ENCODE measurements at regions not wholly inside any gene's neighbourhood (a gene's known extent, or its start where the extent isn't known, plus 50 kb on each side); places are given as distances from the start of the nearest gene placed in this dataset.

DNA sequence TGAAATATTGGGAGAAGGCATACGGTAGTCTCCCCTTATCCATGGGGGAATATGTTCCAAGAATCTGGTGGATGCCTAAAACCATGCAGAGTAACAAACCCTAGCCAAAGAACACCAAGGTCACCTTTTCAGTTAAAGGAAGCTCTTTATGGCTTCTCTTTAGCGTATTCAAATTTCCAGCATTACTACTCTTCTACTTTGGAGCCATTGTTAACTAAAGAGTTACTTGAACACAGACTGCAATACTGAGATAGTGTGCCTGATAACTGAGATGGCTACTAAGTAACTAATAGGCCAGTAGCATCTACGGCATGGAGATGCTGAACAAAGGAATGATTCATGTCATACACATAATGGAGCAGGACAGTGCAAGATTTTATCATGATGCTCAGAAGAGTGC lies 84.5 kb upstream of the SPEF2 start:
- Histone ChIP-seq H3K23me2 (ENCODE audit: low read depth, low read length) (no peaks in the 10 kb centered on the region), H2BK5ac (ENCODE audit: low read depth, low read length) (no peak overlapping the region), H3K56ac (replicated peaks; ENCODE audit: insufficient read length, low read depth, low read length) (no peak overlapping the region), H4K91ac (replicated peaks; ENCODE audit: insufficient read length, low read length) (no peak overlapping the region), H2BK120ac (replicated peaks; ENCODE audit: low read depth, low read length) (no peak overlapping the region), H3K14ac (ENCODE audit: insufficient read length) (no peak overlapping the region), H2BK12ac (ENCODE audit: low read depth, low read length) (no peak overlapping the region), H3K36me3 (ENCODE audit: control insufficient read depth in 2 of 4, insufficient read depth in 4 of 4, low read length in 3 of 4) (no peaks in the 10 kb centered on the region), H3K23ac (ENCODE audit: insufficient read length) (no peak overlapping the region), H3K79me1 (ENCODE audit: low read depth, low read length) (no peaks in the 10 kb centered on the region), H2AK5ac (ENCODE audit: low read depth, low read length) (no peak overlapping the region), H3K18ac (ENCODE audit: extremely low read depth, low read length) (no peak overlapping the region), H4K8ac (ENCODE audit: extremely low read depth, insufficient read depth, low read length) (no peak overlapping the region), H2BK15ac (ENCODE audit: low read length) (no peak overlapping the region), H4K5ac (ENCODE audit: insufficient read length, low read depth, low read length) (no peak overlapping the region), H2BK20ac (ENCODE audit: low read length) (no peak overlapping the region), H3K9me3 (ENCODE audit: insufficient read depth in 2 of 2, low read depth in 1 of 2, low read length in 1 of 2) (peaks cover 0 to 4% of the 10 kb centered on the region in 2 experiments; a peak in 1 of 4 replicates), H3K4me3 (ENCODE audit: extremely low read depth in 1 of 4, insufficient read depth in 2 of 4, low read depth in 3 of 4, low read length in 4 of 4) (no peak overlapping the region), H3K27me3 (replicated peaks in 1 of 4; ENCODE audit: control insufficient read depth in 3 of 4, extremely low read depth in 1 of 4, insufficient read depth in 3 of 4, low read length in 3 of 4) (no peaks in the 10 kb centered on the region), H3K27ac (ENCODE audit: low read depth, low read length) (no peak overlapping the region), H2AFZ (ENCODE audit: low read length) (no peak overlapping the region), H4K20me1 (replicated peaks in 1 of 2; ENCODE audit: control insufficient read depth in 1 of 2, insufficient read depth in 2 of 2, low read length in 2 of 2) (no peaks in the 10 kb centered on the region), H3K79me2 (ENCODE audit: control insufficient read depth in 1 of 2, insufficient read depth in 2 of 2, low read length in 2 of 2) (no peaks in the 10 kb centered on the region), H3K9ac (replicated peaks in 1 of 4; ENCODE audit: extremely low read depth in 1 of 4, low read depth in 3 of 4, low read length in 3 of 4) (no peak overlapping the region), H3K4me2 (ENCODE audit: insufficient read depth in 1 of 2, low read depth in 2 of 2, low read length in 2 of 2) (no peak overlapping the region), H3K4ac (replicated peaks; ENCODE audit: insufficient read length, low read depth, low read length) (no peak overlapping the region), H3K4me1 (replicated peaks in 1 of 4; ENCODE audit: control insufficient read depth in 3 of 4, insufficient read depth in 4 of 4, low read length in 3 of 4) (no peaks in the 10 kb centered on the region)
- no peak for FAIRE-seq
- 93% methylated on average over 3 of the region's 3 CpGs; no CpG with 5 or more reads in 1 of the 2 experiments for WGBS, 2 experiments (ENCODE audit: extremely low coverage in 1 of 2, insufficient coverage in 1 of 2, insufficient read length in 1 of 2, insufficient replicate concordance in 2 of 2, low coverage in 1 of 2, low lambda C conversion rate in 2 of 2, missing lambda C conversion rate in 1 of 2)
- ChIA-PET CTCF (ENCODE audit: partially characterized antibody) (no interaction called here), POLR2A (ENCODE audit: partially characterized antibody) (no interaction called here)
- no peak for DNase-seq (ENCODE audit: low read depth in 1 of 2, low spot score in 2 of 2)
- TF ChIP-seq SAP30 (IDR thresholded peaks at IDR 0.05; ENCODE audit: insufficient read depth, insufficient replicate concordance, low read length) (no peak), CBX8 (IDR thresholded peaks at IDR 0.05; ENCODE audit: borderline replicate concordance, low read depth, low read length) (no peak), KDM5A (IDR thresholded peaks at IDR 0.05; ENCODE audit: low read length) (no peak), BCL11A (IDR thresholded peaks at IDR 0.05; ENCODE audit: low read depth in 2 of 2, low read length in 2 of 2) (no peak), TBP (IDR thresholded peaks at IDR 0.05; ENCODE audit: low read depth, low read length) (no peak), PHF8 (conservative IDR thresholded peaks at IDR 0.05; ENCODE audit: low read depth, low read length) (no peak), CBX5 (IDR thresholded peaks at IDR 0.05; ENCODE audit: low read depth, low read length) (no peak), RFX5 (IDR thresholded peaks at IDR 0.05; ENCODE audit: borderline replicate concordance, low read depth, low read length) (no peak), CTBP2 (IDR thresholded peaks at IDR 0.05; ENCODE audit: borderline replicate concordance, insufficient read depth, insufficient read length, low read length) (no peak), SP4 (IDR thresholded peaks at IDR 0.05; ENCODE audit: low read length) (no peak), SIX5 (IDR thresholded peaks at IDR 0.05; ENCODE audit: low read depth, low read length) (no peak), EZH2 (IDR thresholded peaks at IDR 0.05; ENCODE audit: low read depth, low read length, severe bottlenecking) (no peak), TAF7 (optimal IDR thresholded peaks at IDR 0.05; ENCODE audit: borderline replicate concordance, low read depth, low read length) (no peak), SUZ12 (IDR thresholded peaks at IDR 0.05; ENCODE audit: low read length) (no peak), GTF2F1 (IDR thresholded peaks at IDR 0.05; ENCODE audit: borderline replicate concordance, low read depth, low read length) (no peak), RXRA (IDR thresholded peaks at IDR 0.05; ENCODE audit: insufficient read depth, low read depth, low read length) (no peak)

All from H1 (cell line).